OCI-LY7 (cell line): ENCODE measurements at regions not wholly inside any gene's neighbourhood (a gene's known extent, or its start where the extent isn't known, plus 50 kb on each side); places are given as distances from the start of the nearest gene placed in this dataset.

Source experiments
- BruUV-seq: library from RNA; stranded (reverse); fragments of 400-500 nt; replicated peaks from 2 replicates; lab custom pipeline; 2021; lab: Mats Ljungman, UMichigan
- CTCF ChIA-PET: fragments of 300-600 bp; sonication (Branson Sonifier 250); formaldehyde crosslinking; loops from one replicate; lab custom pipeline; 2022; ENCODE audit warnings: antibody characterized with exemption; ENCODE audit not compliant: unreplicated experiment; lab: Charles Lee
- POLR2A ChIA-PET: fragments of 300-600 bp; sonication (Branson Sonifier 250); formaldehyde crosslinking; loops from one replicate; lab custom pipeline; 2022; ENCODE audit warnings: antibody characterized with exemption; lab: Charles Lee
- DNase-seq: peaks from one replicate; pipeline ENCODE4 v3.0.0-alpha.2; 2015; ENCODE audit warnings: low spot score
- H2AFZ ChIP-seq: fragments of 200-600 bp; sonication (generic), shearing (Covaris generic); 2 replicates; pipeline ENCODE4 v1.6.1; 2014; ENCODE audit warnings: mild to moderate bottlenecking, antibody characterized with exemption, low read length, moderate library complexity
- H3K27ac ChIP-seq: fragments of 200-600 bp; sonication (generic); 2 replicates; pipeline ENCODE4 v1.5.1; 2014; ENCODE audit warnings: mixed run types, low read depth, mild to moderate bottlenecking, moderate library complexity, low read length, inconsistent platforms; ENCODE audit not compliant: poor library complexity, severe bottlenecking
- H3K36me3 ChIP-seq: fragments of 200-600 bp; sonication (generic); 2 replicates; pipeline ENCODE4 v1.6.1; 2014; ENCODE audit warnings: mild to moderate bottlenecking, antibody characterized with exemption, low read length, moderate library complexity, mixed read lengths; ENCODE audit not compliant: insufficient read depth
- H3K4me1 ChIP-seq: fragments of 200-600 bp; sonication (generic); 2 replicates; pipeline ENCODE4 v1.5.1; 2014; ENCODE audit warnings: mild to moderate bottlenecking, low read length; ENCODE audit not compliant: insufficient read depth, poor library complexity, severe bottlenecking
- H3K4me2 ChIP-seq: fragments of 200-600 bp; sonication (generic); 2 replicates; pipeline ENCODE4 v1.6.1; 2014; ENCODE audit warnings: mild to moderate bottlenecking, low read length
- H3K4me3 ChIP-seq: fragments of 200-600 bp; sonication (generic); 2 replicates; pipeline ENCODE4 v1.5.1; 2014; ENCODE audit warnings: mild to moderate bottlenecking, low read depth, low read length; ENCODE audit not compliant: poor library complexity, severe bottlenecking
- H3K79me2 ChIP-seq: fragments of 200-600 bp; sonication (generic); 2 replicates; pipeline ENCODE4 v1.6.1; 2016; ENCODE audit warnings: low read depth, mild to moderate bottlenecking, low read length, moderate library complexity, mixed read lengths; ENCODE audit not compliant: insufficient read depth
- H3K9me2 ChIP-seq: fragments of 200-600 bp; sonication (generic); 2 replicates; pipeline ENCODE4 v1.6.1; 2016; ENCODE audit warnings: mild to moderate bottlenecking, low read length, mixed read lengths; ENCODE audit not compliant: insufficient read depth
- H3K9me3 ChIP-seq: fragments of 200-600 bp; sonication (generic); 2 replicates; pipeline ENCODE4 v1.6.1; 2014; ENCODE audit warnings: mild to moderate bottlenecking, mixed run types, low read length, mixed read lengths
- H4K20me1 ChIP-seq: fragments of 200-600 bp; sonication (generic); 2 replicates; pipeline ENCODE4 v1.6.1; 2014; ENCODE audit warnings: mild to moderate bottlenecking, antibody characterized with exemption, low read length, moderate library complexity, mixed read lengths; ENCODE audit not compliant: insufficient read depth
- EZH2phosphoT487 ChIP-seq: fragments of 200-600 bp; sonication (generic); IDR thresholded peaks from 2 replicates; pipeline ENCODE4 v1.6.1; 2018; ENCODE audit warnings: low read depth, borderline replicate concordance, mild to moderate bottlenecking, mixed run types, antibody characterized with exemption, low read length, moderate library complexity, mixed read lengths
- intact Hi-C: fragments of 100-400 bp; cut with micrococcal nuclease; formaldehyde crosslinking; loops from one replicate; pipeline ENCODE4 v1.10.0; 2022; ENCODE audit not compliant: unreplicated experiment
- TF ChIP-seq, protein P1 (sequence below): fragments of 200-600 bp; sonication (generic); conservative IDR thresholded peaks from 2 replicates; pipeline ENCODE4 v1.5.1; 2014; ENCODE audit warnings: mild to moderate bottlenecking, antibody characterized with exemption, low read length, moderate library complexity, mixed read lengths

DNA sequence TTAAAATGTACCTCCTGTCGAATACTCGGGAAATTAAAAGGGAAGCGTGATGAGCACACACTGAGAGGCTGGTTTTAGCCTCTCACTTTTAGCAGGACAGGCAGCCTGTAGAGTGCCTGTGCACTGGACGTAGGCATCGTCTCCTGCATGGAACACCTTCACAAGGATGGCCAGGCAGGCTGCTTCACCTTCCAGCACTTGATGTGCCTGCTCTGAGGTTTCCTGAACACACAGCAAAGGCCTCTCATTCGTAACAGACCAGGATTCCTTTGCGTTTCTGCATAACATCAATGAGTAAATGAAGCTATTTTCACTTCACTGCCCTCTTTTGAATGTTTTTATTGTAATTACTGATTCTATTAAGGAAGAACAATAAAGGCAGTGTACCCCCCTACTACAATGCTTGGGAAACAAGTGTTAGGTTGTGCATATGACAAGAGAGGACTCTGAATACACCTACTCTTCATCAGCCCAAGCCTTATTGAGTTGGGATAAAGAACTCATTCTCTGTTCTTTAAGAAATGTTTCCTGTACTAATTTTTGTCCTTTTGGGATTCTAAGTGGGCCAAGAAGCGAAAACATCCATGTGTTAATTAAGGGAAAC is 1077.6 kb upstream of the FOXG1 start:
- DNase-seq: no peak
- ChIA-PET CTCF (no interaction called here), POLR2A (interaction anchor here (0.6 kb wide), 2 partner anchors 18 to 1319 kb away, joined by 3 read pairs; no protein-coding TSS in a partner anchor)
- TF ChIP-seq EZH2phosphoT487: no peak
- no peaks in the 10 kb centered on the region for H3K4me1 ChIP-seq
- H3K9me3 ChIP-seq: peaks cover 11% of the 10 kb centered on the region; the same call in 1 of the 2 replicates
- no peak overlapping the region for H2AFZ ChIP-seq
- no peaks in the 10 kb centered on the region for H4K20me1 ChIP-seq
- no TSS peak for BruUV-seq
- intact Hi-C loops: no loop called here
- H3K79me2 ChIP-seq: no peaks in the 10 kb centered on the region
- H3K9me2 ChIP-seq: no peaks in the 10 kb centered on the region
- H3K4me2 ChIP-seq: no peak overlapping the region
- no peak overlapping the region for H3K4me3 ChIP-seq
- H3K36me3 ChIP-seq: no peaks in the 10 kb centered on the region
- no peak overlapping the region for H3K27ac ChIP-seq

DNA sequence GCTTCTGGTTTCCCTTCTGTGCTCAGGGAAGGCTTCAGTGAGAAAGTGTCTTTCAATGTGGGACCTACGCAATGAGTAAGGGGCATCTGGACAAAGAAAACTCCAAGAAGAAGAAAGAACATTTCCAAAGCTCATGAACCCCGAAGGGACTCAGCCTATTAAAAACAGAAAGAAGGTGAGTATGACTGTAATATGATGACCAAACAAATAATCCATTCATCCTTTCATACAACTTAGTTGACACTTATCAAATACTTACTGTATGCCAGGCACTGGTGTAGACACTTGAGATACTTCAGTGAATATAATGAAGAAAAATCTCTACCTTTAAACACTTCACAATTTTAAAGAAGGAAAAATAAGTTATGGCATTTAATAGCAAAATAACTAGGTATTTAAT is 1054.2 kb upstream of the FOXG1 start:
- no peak for DNase-seq
- H3K9me2 ChIP-seq: no peaks in the 10 kb centered on the region
- POLR2A ChIA-PET: no interaction called here
- TF ChIP-seq, protein P1, sequence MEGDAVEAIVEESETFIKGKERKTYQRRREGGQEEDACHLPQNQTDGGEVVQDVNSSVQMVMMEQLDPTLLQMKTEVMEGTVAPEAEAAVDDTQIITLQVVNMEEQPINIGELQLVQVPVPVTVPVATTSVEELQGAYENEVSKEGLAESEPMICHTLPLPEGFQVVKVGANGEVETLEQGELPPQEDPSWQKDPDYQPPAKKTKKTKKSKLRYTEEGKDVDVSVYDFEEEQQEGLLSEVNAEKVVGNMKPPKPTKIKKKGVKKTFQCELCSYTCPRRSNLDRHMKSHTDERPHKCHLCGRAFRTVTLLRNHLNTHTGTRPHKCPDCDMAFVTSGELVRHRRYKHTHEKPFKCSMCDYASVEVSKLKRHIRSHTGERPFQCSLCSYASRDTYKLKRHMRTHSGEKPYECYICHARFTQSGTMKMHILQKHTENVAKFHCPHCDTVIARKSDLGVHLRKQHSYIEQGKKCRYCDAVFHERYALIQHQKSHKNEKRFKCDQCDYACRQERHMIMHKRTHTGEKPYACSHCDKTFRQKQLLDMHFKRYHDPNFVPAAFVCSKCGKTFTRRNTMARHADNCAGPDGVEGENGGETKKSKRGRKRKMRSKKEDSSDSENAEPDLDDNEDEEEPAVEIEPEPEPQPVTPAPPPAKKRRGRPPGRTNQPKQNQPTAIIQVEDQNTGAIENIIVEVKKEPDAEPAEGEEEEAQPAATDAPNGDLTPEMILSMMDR: no peak
- TF ChIP-seq EZH2phosphoT487: no peak
- no peaks in the 10 kb centered on the region for H3K79me2 ChIP-seq
- no peak overlapping the region for H3K4me3 ChIP-seq
- H3K27ac ChIP-seq: no peak overlapping the region
- H3K4me2 ChIP-seq: no peak overlapping the region
- no peaks in the 10 kb centered on the region for H4K20me1 ChIP-seq
- intact Hi-C loops: no loop called here
- CTCF ChIA-PET: no interaction called here
- H3K9me3 ChIP-seq: peaks cover 18% of the 10 kb centered on the region
- H2AFZ ChIP-seq: no peak overlapping the region
- H3K4me1 ChIP-seq: no peaks in the 10 kb centered on the region
- no TSS peak for BruUV-seq
- H3K36me3 ChIP-seq: no peaks in the 10 kb centered on the region

DNA sequence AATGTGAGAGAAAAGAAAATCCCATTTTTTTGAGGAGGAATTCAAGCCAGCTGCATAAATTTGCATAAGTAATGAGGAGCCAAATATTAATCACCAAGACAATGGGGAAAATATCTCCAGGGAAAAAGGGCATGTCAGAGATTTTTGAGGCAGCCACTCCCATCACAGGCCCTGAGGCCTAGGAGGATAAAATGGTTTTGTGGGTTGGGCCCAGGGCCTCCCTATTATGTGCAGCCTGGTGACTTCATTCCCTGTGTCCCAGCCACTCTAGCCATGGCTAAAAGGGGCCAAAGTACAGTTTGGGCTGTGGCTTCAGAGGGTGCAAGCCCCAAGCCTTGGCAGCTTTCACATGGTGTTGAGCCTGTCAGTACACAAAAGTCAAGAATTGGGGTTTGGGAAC is 1051.0 kb upstream of the FOXG1 start:
- H3K27ac ChIP-seq: no peak overlapping the region
- intact Hi-C loops: no loop called here
- H3K9me2 ChIP-seq: no peaks in the 10 kb centered on the region
- no peaks in the 10 kb centered on the region for H3K79me2 ChIP-seq
- no peak for DNase-seq
- POLR2A ChIA-PET: no interaction called here
- no peaks in the 10 kb centered on the region for H4K20me1 ChIP-seq
- TF ChIP-seq, protein P1: no peak
- no peak for TF ChIP-seq EZH2phosphoT487
- H2AFZ ChIP-seq: no peak overlapping the region
- no peaks in the 10 kb centered on the region for H3K4me1 ChIP-seq
- CTCF ChIA-PET: no interaction called here
- BruUV-seq: no TSS peak
- no peak overlapping the region for H3K4me3 ChIP-seq
- H3K4me2 ChIP-seq: no peak overlapping the region
- H3K9me3 ChIP-seq: peaks cover 11% of the 10 kb centered on the region; the same call in 1 of the 2 replicates
- H3K36me3 ChIP-seq: no peaks in the 10 kb centered on the region
